SU-DHL-6 (cell line): ENCODE measurements at regions not wholly inside any gene's neighbourhood (a gene's known extent, or its start where the extent isn't known, plus 50 kb on each side); places are given as distances from the start of the nearest gene placed in this dataset.

Source experiments
- CTCF ChIP-seq: fragments of 200-600 bp; sonication (generic); IDR thresholded peaks from one replicate; pipeline ENCODE4 v1.5.1; 2017; ENCODE audit warnings: antibody characterized with exemption, mild to moderate bottlenecking, low read length, moderate library complexity; ENCODE audit not compliant: insufficient read depth, poor library complexity, severe bottlenecking
- EZH2phosphoT487 ChIP-seq: fragments of 200-600 bp; sonication (generic), shearing (Covaris generic); conservative IDR thresholded peaks from 2 replicates; pipeline ENCODE4 v1.6.1; 2018; ENCODE audit warnings: mild to moderate bottlenecking, antibody characterized with exemption, low read length, moderate library complexity, mixed read lengths

DNA sequence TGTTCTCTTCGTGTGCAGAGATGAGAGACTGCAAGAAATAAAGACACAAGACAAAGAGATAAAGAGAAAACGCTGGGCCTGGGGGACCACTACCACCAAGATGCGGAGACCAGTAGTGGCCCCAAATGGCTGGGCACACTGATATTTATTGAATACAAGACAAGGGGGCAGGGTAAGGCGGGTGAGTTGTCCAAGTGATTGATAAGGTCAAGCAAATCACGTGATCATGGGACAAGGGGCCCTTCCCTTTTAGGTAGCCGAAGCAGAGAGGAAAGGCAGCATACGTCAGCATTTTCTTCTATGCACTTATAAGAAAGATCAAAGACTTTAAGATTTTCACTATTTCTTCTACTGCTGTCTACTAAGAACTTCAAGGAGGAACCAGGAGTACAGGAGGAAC lies 762.1 kb downstream of the TNS3 start:
- TF ChIP-seq CTCF (no peak), EZH2phosphoT487 (no peak)
